GOT3 (cell line): ENCODE measurements at regions not wholly inside any gene's neighbourhood (a gene's known extent, or its start where the extent isn't known, plus 50 kb on each side); places are given as distances from the start of the nearest gene placed in this dataset.
"Not testable (repeated sequence)": the region's sequence is repeated elsewhere in the genome, so short reads cannot be mapped to it uniquely, and the experiment has no call there.

Experiments used
- DNase-seq: peaks from one replicate; lab custom pipeline; 2025; ENCODE audit warnings: mixed read lengths; lab: John Stamatoyannopoulos, UW

DNA sequence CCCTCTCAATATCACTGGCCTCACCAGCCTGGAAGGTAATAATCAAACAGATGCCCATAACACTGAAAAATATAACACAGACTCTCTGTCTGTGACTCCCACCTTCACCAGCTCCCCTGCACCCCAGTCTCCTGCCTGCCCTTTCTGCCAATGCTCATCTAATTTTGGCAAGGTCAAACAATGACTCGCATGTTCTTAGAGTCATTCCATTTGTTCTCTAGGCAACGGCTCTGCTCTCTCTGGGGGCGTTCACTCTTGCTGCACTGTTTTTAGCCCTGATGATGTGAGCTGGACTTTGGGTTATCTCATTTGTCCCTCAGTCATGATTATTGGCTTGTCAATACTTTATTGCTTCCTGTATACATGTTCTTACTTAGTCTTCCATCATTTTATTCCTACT, 691.8 kb downstream of the FLRT2 start:
- no peak for DNase-seq

DNA sequence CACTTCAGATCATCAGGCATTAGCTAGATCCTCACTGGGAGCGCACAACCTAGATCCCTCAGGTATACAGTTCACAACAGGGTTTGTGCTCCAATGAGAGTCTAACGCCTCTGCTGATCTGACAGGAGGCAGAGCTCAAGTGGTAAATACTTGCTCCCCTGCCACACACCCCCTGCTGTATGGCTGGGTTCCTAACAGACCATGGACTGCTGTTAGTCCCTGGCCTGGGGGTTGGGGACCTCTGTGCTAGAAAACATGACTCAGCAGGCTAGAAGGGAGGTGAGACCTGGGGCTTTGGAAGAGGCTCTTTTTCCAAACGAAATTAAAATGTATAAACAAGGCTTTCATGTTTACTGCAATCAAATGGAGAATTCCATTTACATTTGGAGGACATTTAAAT, 691.1 kb downstream of the FLRT2 start:
- DNase-seq, result no peak

DNA sequence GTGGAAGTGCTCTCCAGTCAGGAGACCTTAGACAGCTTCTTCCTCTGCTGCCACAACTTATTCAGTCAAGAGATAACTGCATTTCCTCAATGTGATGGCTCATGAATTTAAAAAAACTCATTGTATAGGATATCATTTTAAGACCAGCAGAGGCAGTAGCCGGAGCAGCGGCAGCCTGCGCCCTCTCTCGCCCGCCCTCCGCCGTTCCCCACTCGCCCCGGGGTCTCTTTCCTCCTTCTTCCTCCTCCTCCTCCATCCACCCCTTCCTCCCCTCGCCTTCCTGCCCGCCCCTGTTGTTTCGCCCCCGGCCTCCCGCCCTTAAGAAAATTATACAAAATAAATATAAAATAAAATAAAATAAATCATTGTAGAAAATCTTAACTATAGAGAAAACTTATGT, 687.6 kb downstream of the FLRT2 start:
- DNase-seq, result no peak

DNA sequence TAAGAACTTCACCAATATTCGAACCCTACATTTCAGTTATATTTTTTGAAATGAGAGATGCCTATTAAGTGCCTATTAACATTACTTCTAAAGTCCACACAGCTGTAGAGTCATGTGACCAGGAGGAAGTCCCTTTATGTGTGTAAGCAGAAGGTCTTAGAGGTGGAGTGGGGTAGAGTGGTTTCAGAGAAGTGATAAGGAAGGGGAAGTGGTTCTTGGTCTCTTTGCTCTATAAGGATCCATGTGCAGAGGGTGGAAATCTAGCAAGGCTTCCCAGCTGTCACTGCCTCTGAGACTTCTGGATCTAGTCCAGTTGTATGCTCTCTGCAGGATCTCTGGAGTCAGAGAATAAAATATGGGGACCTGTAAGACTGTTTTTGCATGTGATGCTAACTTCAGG, 673.9 kb downstream of the FLRT2 start:
- DNase-seq, result no peak

DNA sequence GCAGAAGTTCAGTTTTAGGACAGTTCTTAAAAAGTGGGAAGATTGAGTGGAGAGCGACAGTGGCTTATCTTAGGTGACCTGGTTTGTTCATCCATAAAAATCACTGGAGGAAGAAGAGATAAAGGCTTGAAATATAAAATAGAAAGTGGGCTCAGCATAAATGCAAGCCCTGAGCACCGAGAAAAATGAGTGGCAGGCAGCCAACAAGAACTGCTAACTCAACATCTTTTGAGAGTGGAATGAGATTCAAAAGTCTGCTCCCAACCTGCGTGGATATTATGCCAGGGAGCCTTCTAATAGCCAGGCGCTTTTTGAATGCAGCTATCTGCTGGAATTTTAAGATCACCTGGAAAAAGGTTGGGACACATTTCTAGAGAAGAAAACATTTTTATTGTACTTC, 666.5 kb downstream of the FLRT2 start:
- no peak for DNase-seq

DNA sequence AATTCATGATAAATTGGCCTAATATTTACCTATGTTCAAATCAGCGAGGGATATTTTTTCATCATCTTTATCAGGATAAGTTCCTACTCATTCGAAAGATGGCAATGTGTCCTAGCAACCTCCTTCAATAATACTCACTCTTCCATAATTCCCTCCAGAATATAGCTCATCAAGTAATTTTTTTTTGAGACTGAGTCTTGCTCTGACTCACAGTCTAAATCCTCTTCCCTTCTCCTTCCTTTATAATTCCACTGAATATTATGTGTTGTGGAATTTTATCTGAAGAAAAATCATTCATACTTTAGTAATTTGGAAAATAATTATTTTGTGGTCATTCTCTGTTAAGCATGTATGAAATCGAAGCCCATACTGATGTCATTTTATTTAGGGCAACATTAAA, 663.8 kb downstream of the FLRT2 start:
- DNase-seq, result no peak

DNA sequence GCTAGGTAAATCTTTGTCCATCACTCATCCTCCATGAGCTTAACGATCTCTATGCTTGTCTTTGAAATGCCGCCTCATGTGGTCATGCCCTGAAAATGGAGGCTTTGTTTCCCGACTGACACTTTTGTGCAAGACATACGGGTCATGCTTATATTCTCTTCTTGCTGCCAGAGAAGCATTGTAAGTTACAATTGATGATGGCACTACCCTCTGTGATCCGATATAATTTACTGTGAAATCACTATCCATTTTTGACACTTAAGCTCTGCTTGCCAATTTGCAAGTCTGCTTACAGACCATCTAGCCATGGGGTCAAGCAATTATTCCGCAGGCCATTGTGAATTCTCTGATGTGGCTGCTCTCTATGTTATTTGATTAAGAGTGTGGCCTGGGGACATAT, 650.0 kb downstream of the FLRT2 start:
- DNase-seq, result no peak

DNA sequence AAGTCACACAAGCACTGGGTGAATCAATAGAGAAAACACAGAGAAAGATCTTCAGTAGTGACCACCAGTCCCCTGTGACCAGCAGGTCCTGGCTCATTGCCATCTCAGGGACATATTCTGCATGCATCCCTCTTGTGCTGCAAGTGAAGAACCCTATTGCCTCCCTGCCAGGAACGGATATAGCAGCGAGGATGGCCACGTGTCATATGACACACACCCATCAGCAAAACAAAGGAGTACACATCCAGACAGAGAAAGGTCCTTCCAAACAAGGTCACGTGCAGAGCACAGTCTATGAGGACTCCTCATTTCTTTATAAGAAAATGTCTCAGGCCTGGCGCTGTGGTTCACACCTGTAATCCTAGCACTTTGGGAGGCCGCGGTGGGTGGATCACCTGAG, 638.4 kb downstream of the FLRT2 start:
- DNase-seq, result no peak

DNA sequence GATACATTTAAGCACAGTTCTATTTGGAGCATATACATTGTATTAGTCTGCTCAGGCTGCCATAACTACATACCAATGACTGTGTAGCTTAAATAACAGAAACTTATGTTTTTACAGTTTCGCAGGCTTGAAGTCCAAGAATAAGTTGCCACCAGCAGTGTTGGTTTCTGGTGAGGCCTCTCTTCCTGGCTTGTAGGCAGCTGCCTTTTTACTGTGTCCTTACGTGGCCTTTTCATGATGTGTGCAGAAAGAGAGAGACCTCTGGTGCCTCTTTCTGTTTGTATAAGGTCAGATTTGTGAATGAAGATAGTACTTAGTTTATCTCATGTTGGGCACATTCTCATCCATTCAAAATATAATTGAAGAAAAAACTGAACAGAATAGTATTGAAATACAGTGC, 636.6 kb downstream of the FLRT2 start:
- no peak for DNase-seq

DNA sequence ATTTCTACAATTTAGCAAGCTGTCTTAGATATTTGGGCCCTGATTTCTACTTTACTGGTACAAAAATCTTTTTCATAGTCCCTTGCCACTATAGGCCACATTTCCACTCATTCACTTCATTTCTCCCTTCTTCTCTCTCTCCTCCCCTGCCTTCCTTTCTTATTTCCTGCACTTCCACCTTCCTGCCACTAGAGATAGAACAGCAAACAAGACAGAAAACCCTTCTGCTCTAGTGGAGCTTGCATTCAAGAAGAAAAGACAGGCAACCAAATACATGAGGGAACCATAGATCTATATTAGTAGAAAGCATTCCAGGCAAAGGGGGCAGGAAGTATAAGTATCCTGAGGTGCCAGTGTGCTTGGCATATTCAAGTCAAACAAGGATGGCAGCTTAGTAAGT, 623.5 kb downstream of the FLRT2 start:
- DNase-seq, result no peak

DNA sequence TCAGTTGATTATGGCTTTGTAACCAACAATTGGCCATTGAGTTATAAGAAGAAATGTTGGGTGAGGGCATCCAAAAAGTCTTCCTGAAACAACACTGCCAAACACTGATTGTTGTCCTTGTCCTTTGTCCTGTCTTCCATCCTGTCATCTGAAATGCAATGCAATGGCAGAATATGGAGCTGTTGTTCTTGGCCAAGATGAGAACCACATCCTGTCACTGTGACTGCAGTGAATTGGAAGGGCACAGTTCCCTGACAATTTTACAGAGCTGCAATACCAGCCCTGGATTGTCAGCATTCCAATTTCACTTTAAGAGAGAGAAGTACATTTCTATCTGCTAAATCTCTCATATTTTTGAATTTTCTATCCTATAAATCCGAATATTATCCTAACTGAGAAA, 613.3 kb downstream of the FLRT2 start:
- no peak for DNase-seq

DNA sequence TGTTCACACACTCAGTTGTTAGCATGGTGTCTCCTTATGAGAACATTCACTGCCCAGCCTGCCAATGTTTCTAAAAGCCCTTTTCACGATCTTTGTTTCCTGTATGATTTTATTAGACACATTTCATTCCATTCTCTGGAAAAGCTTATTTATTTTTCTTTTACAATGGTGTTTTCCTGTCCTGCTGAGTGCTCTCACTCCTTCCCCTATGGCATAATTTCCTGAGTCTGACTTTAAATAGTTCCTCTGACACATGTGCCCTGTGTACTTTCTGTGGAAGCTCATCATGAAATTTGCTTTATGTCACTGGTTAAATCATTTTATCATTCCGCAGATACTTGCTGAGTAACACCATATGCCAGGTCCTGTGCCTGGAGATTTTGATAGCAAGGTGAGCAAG, 612.0 kb downstream of the FLRT2 start:
- DNase-seq, result no peak

DNA sequence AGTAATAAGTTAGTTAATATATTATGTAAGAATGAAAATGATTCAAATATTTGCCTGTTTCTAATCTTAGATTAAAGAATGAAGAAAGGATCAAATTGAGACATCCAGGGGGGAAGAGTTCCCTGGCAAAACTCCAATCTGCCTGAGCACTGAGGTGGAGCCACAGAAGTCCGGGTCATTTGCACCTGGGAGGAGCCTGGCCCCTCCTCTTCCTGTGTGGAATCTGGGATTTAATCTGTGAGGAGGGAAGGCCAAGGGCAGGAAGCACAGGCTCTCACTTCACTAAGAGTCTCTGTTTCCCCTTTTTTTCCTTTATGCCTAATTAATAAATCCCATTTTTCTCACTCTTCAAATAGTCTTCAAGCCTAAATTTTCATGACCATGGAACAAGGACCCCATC, 599.5 kb downstream of the FLRT2 start:
- no peak for DNase-seq

DNA sequence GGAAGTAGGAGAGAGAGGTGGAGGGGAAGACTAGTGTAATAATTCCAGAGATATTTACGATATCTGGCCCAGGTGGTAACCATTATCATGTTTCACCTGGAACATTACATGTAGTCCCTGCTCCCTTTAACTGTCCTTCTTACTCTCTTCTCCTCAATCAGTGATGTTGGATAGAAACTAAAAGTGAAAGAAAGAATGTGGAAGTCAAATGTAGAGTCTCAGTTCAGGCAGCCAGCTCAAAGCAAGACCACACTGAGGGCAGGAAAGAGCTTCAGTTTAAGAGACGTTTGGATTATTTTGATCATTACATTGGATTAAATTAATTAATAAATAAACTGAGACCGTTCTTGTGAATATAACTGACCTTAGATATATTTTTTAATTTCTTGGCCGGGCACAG, 594.4 kb downstream of the FLRT2 start:
- DNase-seq, result no peak

DNA sequence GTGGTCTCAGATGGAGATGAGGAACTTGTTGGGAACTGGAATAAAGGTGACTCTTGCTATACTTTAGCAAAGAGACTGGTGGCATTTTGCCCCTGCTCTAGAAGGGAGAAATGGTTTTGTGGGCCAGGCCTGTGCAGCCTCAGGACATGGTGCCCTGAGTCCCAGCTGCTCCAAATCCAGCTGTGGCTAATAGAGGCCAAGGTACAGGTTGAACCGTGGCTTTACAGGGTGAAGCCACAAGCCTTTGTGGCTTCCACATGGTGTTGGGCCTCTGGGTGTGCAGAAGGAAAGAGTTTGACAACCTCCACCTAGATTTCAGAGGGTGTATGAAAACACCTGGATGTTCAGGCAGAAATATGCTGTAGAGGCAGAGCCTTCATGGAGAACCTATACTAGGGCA, 586.0 kb downstream of the FLRT2 start:
- DNase-seq, result no peak

DNA sequence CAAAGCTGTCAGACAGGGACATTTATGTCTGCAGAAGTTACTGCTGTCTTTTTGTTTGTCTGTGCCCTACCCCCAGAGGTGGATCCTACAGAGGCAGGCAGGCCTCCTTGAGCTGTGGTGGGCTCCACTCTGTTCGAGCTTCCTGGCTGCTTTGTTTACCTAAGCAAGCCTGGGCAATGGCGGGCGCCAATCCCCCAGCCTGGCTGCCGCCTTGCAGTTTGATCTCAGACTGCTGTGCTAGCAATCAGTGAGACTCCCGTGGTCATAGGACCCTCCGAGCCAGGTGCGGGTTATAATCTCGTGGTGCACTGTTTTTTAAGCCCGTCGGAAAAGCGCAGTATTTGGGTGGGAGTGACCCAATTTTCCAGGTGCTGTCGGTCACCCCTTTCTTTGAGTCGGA, 580.9 kb downstream of the FLRT2 start:
- DNase-seq, result not testable (repeated sequence)

DNA sequence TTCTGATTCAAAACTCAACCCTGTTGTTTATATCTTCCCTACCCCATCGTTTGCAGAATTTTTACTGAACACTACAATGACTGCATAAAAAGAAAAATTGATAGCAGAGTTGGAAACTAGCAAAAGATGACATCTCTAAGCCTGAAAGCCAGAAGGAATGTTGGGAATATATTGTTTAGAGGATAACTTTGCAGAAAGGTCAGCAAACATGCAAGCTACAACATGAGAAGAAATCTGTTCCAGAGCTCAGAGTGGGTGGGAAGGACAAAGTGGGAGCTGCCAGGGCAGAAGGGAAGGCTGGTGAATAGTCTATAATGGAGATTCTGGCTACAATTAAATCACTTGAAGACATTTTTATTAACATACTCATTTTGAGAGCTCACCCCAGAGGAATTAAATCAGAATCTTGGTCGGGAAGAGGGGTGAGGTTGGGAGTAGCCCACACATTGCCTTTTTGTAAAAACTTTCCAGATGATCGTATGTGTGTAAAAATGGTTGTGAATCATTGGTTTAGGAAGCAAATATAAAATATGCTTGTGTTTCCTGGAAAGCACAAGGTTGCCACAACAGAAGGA, 574.8 kb downstream of the FLRT2 start:
- DNase-seq, result no peak

DNA sequence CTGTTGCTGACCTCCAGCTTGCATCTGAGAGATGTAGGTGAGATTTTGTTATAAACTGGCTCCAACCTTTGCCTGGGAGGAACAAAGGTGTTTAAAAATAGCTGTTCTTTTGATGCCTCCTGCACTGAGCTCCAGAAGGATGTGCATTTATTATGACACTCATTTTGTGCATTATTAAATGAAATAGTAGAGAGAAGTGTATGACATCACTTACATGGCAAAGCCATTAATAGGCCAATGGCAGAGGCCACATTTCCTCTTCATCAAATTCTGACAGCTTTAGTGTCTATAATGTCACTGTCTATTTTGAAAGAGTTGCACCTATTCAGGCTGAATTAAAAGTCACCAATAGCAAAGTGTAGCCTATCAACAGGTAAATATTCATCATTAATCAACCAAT, 564.6 kb downstream of the FLRT2 start:
- DNase-seq, result no peak

DNA sequence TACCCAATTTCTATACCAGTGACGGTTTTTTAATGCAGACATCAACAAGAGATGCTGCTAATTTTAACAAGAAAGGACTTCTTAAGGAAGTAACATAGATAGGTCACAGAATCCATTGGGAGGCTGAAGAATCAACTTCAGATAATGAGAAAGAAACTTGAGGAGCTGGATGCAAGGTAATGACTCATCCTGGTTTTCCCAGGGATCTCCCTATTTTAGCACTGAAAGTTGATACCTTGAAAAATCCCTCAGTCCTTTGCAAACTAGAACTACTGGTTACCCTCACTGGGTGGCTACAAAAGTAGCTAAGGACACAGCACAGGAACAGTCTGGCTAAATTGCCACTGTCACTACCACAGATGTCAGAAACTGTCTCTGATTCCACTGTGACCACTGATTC, 561.9 kb downstream of the FLRT2 start:
- DNase-seq, result no peak

DNA sequence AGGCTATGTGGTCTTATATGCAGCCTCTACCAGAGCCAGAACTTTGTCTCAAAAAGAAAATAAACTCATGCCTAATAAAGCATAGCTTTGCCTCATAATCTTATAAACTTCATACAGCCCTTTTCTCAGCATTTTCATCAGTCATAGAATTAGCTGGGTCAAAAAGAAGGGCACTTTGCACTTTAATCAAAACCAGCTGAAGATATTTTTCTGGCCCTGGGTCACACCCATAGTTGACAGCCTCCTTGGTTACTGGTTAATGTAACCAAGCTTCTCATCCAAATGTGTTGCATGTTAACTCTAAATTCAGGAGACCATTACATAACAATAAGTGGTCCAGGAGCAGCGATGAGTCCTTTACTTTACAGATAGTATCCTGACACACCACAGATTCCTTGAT, 558.2 kb downstream of the FLRT2 start:
- DNase-seq, result no peak

DNA sequence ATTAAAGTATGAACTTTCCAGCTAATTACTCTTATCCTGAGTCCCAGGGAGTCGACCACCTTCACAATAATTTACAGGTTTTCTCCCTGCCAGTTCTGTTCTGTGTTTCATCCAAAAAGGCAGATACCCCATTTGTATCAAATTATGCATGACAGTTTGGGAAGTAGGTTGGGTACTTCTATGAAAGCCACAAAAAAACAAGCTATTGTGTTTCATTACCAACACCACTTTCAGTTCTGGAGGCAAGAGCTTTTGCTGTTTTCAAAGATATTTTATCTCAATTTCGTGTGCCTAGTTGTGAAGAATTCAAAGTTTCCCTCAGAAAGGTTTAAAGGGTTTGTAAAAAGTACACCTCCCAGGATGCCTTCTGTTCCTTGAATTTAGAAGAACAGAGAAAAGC, 557.4 kb downstream of the FLRT2 start:
- DNase-seq, result no peak

DNA sequence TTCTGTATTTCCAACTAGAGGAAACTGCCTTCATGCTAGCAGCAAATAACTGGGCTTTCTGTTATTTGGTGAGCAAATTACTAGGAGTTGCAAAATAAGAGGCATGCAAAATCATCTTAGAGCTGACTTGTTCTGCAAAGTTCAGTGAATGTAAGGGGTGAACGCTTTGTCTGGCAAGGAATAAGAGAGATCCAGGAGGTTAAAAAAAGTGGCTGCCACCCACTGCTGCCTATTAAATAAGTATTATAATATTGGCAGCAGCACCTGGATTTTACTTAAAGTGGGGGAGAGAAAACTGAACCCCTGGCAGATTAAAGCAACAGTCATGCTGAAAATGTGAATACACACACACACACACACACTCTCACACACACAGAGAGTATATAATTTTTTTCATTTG, 557.0 kb downstream of the FLRT2 start:
- no peak for DNase-seq

DNA sequence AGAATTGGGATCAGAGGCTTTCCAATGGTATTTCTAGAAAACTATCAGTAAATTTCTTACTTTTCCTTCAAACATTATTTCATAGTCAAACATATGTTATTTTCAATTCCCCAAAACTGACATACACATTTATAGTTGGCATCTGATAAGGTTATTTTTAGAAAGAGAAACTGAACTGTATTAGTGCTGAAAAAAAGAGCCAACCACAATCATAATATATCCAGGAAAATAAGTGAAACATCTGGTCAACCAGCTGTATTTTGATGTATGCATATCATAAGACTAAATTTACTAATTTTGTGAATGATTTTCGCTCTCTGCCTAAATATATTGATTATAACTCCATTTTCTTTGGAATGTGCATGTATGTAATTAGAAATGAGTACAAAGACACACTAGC, 554.2 kb downstream of the FLRT2 start:
- DNase-seq, result no peak

DNA sequence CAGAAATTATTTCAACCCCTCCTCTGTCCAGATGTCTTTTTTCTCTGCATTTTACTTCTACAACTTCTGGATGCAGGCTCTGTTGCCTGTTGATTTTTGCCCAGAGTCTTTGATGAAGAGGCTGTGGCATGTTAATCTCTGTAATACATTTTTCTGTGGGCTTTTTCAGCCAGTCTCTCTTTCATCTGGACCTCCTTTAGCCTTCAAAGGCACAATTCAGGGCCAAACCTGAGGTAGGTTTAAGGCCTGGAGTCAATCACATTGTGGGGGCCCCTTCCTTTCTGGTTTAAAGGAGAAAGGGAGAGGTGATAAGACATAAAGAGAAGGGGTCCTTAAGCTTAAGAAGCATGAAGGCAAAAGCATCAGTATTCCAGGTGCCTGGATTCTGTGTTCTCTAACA, 553.7 kb downstream of the FLRT2 start:
- no peak for DNase-seq
